IPS-NIHi7 (cell line): ENCODE measurements at regions not wholly inside any gene's neighbourhood (a gene's known extent, or its start where the extent isn't known, plus 50 kb on each side); places are given as distances from the start of the nearest gene placed in this dataset.

Experiments
- DNase-seq: peaks from one replicate; pipeline ENCODE4 v3.0.0; 2012; ENCODE audit warnings: mixed read lengths; ENCODE audit errors: extremely low spot score

- DNase-seq: no peak
These were observed 56.5 kb downstream of the IRX6 start for GRCh38 chr16:55380485-55380884.

- DNase-seq: no peak
These were observed 60.6 kb downstream of the IRX6 start for GRCh38 chr16:55384288-55385247.

- no peak for DNase-seq
These were observed 61.4 kb downstream of the IRX6 start for GRCh38 chr16:55385359-55385758.

- no peak for DNase-seq
These were observed 62.7 kb downstream of the IRX6 start for GRCh38 chr16:55386534-55387296.

GRCh38 chr16:55388131-55388862, 64.3 kb downstream of the IRX6 start:
- DNase-seq: no peak

- DNase-seq: no peak
These were observed 65.5 kb downstream of the IRX6 start for GRCh38 chr16:55389426-55390073.

- DNase-seq: no peak
These were observed 66.7 kb downstream of the IRX6 start for GRCh38 chr16:55390630-55391237.

- DNase-seq: no peak
These were observed 67.9 kb downstream of the IRX6 start for GRCh38 chr16:55391760-55392375.

GRCh38 chr16:55392701-55393100, 68.7 kb downstream of the IRX6 start:
- no peak for DNase-seq

- no peak for DNase-seq
These were observed 70.0 kb downstream of the IRX6 start for GRCh38 chr16:55393991-55394390.

GRCh38 chr16:55398762-55399161, 74.8 kb downstream of the IRX6 start:
- DNase-seq: no peak

- no peak for DNase-seq
These were observed 75.9 kb downstream of the IRX6 start for GRCh38 chr16:55399911-55400310.

GRCh38 chr16:55401046-55401445, 77.0 kb downstream of the IRX6 start:
- DNase-seq: no peak

- DNase-seq: no peak
These were observed 75.5 kb upstream of the MMP2 start for GRCh38 chr16:55403464-55403863.

GRCh38 chr16:55406651-55407050, 72.3 kb upstream of the MMP2 start:
- no peak for DNase-seq

- no peak for DNase-seq
These were observed 70.3 kb upstream of the MMP2 start for GRCh38 chr16:55408661-55409060.

- no peak for DNase-seq
These were observed 67.8 kb upstream of the MMP2 start for GRCh38 chr16:55411231-55411630.

GRCh38 chr16:55418586-55418985, 60.4 kb upstream of the MMP2 start:
- peak; percentile 76 for DNase-seq

- DNase-seq: no peak
These were observed 57.8 kb upstream of the MMP2 start for GRCh38 chr16:55421226-55421625.

GRCh38 chr16:55426865-55427484, 52.0 kb upstream of the MMP2 start:
- DNase-seq: no peak
